H1 (cell line): ENCODE measurements at regions not wholly inside any gene's neighbourhood (a gene's known extent, or its start where the extent isn't known, plus 50 kb on each side); places are given as distances from the start of the nearest gene placed in this dataset.

Source experiments
- BRCA1 ChIP-seq: IDR thresholded peaks from 2 replicates; pipeline ENCODE4 v1.6.1; 2012; ENCODE audit warnings: low read depth, low read length, improper control_type of control experiment
- CBX5 ChIP-seq: fragments of 300-800, 300-1000 bp; sonication (generic); IDR thresholded peaks from 2 replicates; pipeline ENCODE4 v1.7.1; 2016; ENCODE audit warnings: antibody characterized with exemption, low read length, low read depth
- CTCF ChIP-seq, 3 experiments: IDR thresholded peaks; 1 replicate in 2 of 3; 2 replicates in 1 of 3; pipeline versions ENCODE4 v1.5.1 to v1.6.1; 2011; ENCODE audit warnings: low read length in 3 of 3, mild to moderate bottlenecking in 3 of 3, inconsistent platforms in 2 of 3, low read depth in 1 of 3, moderate library complexity in 1 of 3; ENCODE audit not compliant: insufficient read depth in 1 of 3; ENCODE audit errors: control extremely low read depth in 1 of 3
- EP300 ChIP-seq, 2 experiments: IDR thresholded peaks; 1 replicate in 1 of 2; 2 replicates in 1 of 2; pipeline ENCODE4 v1.6.1; 2011 to 2012; ENCODE audit warnings: low read depth in 2 of 2, low read length in 2 of 2, mild to moderate bottlenecking in 2 of 2, borderline replicate concordance in 1 of 2, inconsistent platforms in 1 of 2, moderate library complexity in 1 of 2
- HDAC6 ChIP-seq: IDR thresholded peaks from one replicate; pipeline ENCODE4 v1.7.1; 2012; ENCODE audit warnings: low read depth, mild to moderate bottlenecking, inconsistent platforms, low read length, moderate library complexity
- JUN ChIP-seq: IDR thresholded peaks from 2 replicates; pipeline ENCODE4 v1.6.1; 2011; ENCODE audit warnings: low read depth, mild to moderate bottlenecking, improper control_type of control experiment, low read length
- JUND ChIP-seq: IDR thresholded peaks from 2 replicates; pipeline ENCODE4 v1.6.1; 2011; ENCODE audit warnings: mild to moderate bottlenecking, improper control_type of control experiment, low read length
- POLR2A ChIP-seq, 2 experiments: IDR thresholded peaks; 1 replicate in 1 of 2; 2 replicates in 1 of 2; pipeline ENCODE4 v1.6.1; 2011; ENCODE audit warnings: low read depth in 2 of 2, low read length in 2 of 2, mild to moderate bottlenecking in 2 of 2; ENCODE audit errors: control extremely low read depth in 1 of 2
- RAD21 ChIP-seq, 2 experiments: IDR thresholded peaks in 1 of 2; conservative IDR thresholded peaks in 1 of 2; 2 replicates each; pipeline ENCODE4 v1.6.1; 2011; ENCODE audit warnings: low read depth in 2 of 2, low read length in 2 of 2, improper control_type of control experiment in 1 of 2, inconsistent platforms in 1 of 2, mild to moderate bottlenecking in 1 of 2, moderate library complexity in 1 of 2
- ZNF274 ChIP-seq: IDR thresholded peaks from 2 replicates; pipeline ENCODE4 v1.7.0; 2012; ENCODE audit warnings: low read length, borderline replicate concordance; ENCODE audit errors: extremely low read depth

DNA sequence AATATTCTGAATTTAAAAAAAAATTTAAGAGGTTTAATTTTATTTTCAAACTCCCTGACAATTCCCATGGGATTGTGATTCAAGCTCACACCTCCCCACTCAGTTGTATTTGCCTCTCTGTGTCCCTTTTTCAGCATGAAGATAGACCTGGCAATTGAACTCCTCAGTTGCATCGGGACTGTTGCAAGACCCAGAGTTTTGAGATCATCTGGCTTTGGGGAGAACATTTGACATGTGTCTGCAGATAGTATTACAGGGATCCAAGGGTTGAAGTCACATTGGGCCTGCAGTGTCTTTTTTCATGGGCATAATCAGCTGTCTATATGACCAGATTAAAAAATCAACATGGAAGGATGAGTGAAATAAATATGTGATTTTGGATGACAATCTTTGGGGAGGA, 91.1 kb upstream of the EOMES start:
- TF ChIP-seq BRCA1, result no peak
- no peak for TF ChIP-seq HDAC6
- TF ChIP-seq CTCF (IDR thresholded peaks at IDR 0.05; ENCODE audit: control extremely low read depth in 1 of 3, insufficient read depth in 1 of 3, low read depth in 1 of 3, low read length in 3 of 3), result no peak
- no peak for TF ChIP-seq RAD21 (IDR thresholded peaks at IDR 0.05 in 1 of 2, conservative IDR thresholded peaks at IDR 0.05 in 1 of 2; ENCODE audit: low read depth in 2 of 2, low read length in 2 of 2)
- TF ChIP-seq ZNF274, result no peak
- no peak for TF ChIP-seq JUND
- no peak for TF ChIP-seq JUN
- TF ChIP-seq POLR2A (IDR thresholded peaks at IDR 0.05; ENCODE audit: control extremely low read depth in 1 of 2, low read depth in 2 of 2, low read length in 2 of 2), result no peak
- no peak for TF ChIP-seq EP300 (IDR thresholded peaks at IDR 0.05; ENCODE audit: borderline replicate concordance in 1 of 2, low read depth in 2 of 2, low read length in 2 of 2)
- TF ChIP-seq CBX5, result no peak
